Activated T-cell treated with anti-CD3 and anti-CD28 coated beads, Interleukin-2, amount 50 U/mL, for 24 hours (primary cell): ENCODE measurements at regions not wholly inside any gene's neighbourhood (a gene's known extent, or its start where the extent isn't known, plus 50 kb on each side); places are given as distances from the start of the nearest gene placed in this dataset.

ENCODE experiments used
- DNase-seq: peaks from one replicate; pipeline ENCODE4 v3.0.0-alpha.2; 2020
- H3K27ac Mint-ChIP-seq: 2 replicates; pipeline ENCODE4 v1.8.0; 2020; ENCODE audit warnings: mild to moderate bottlenecking, mixed read lengths
- H3K27me3 Mint-ChIP-seq: 2 replicates; pipeline ENCODE4 v1.8.0; 2020; ENCODE audit warnings: mixed read lengths
- H3K36me3 Mint-ChIP-seq: 2 replicates; pipeline ENCODE4 v1.8.0; 2020; ENCODE audit warnings: low read depth, mixed read lengths
- H3K4me1 Mint-ChIP-seq: 2 replicates; pipeline ENCODE4 v1.8.0; 2020; ENCODE audit warnings: low read depth, mixed read lengths
- H3K4me3 Mint-ChIP-seq: 2 replicates; pipeline ENCODE4 v1.8.0; 2020; ENCODE audit warnings: mild to moderate bottlenecking, moderate library complexity, mixed read lengths
- H3K9me3 Mint-ChIP-seq: 2 replicates; pipeline ENCODE4 v1.8.0; 2020; ENCODE audit warnings: mixed read lengths

DNA sequence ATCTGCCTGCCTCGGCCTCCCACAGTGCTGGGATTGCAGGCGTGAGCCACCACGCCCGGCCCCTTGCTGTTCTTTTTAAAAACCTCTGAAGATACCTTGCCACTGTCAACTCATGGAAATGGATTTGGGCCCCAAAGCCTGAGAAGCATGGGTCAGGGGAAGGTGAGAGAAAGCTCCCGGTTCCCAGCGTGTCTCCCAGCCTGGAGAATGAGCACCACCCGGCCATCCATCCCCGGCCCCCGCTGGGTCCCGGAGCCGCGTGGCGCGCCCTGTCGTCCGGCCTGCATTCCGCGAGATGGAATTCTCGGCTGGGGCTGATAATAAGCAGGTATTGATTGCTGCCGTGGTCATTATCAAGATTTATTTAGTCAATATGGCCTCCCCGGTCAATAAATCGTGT is 126.5 kb upstream of the MYL2 start:
- no peak overlapping the region for H3K27ac Mint-ChIP-seq
- no peaks in the 10 kb centered on the region for H3K27me3 Mint-ChIP-seq
- H3K9me3 Mint-ChIP-seq, result no peaks in the 10 kb centered on the region
- H3K36me3 Mint-ChIP-seq, result no peaks in the 10 kb centered on the region
- DNase-seq, result no peak
- no peaks in the 10 kb centered on the region for H3K4me1 Mint-ChIP-seq
- no peak overlapping the region for H3K4me3 Mint-ChIP-seq

- no peak for DNase-seq
- no peaks in the 10 kb centered on the region for H3K4me1 Mint-ChIP-seq
- H3K27me3 Mint-ChIP-seq, result no peaks in the 10 kb centered on the region
- H3K36me3 Mint-ChIP-seq, result no peaks in the 10 kb centered on the region
- H3K27ac Mint-ChIP-seq, result no peak overlapping the region
- H3K4me3 Mint-ChIP-seq, result no peak overlapping the region
- no peaks in the 10 kb centered on the region for H3K9me3 Mint-ChIP-seq
Measured at GRCh38 chr12:111045941-111046340, 125.6 kb upstream of the MYL2 start.

- H3K4me1 Mint-ChIP-seq, result peaks cover 4% of the 10 kb centered on the region
- DNase-seq, result no peak
- no peaks in the 10 kb centered on the region for H3K9me3 Mint-ChIP-seq
- H3K36me3 Mint-ChIP-seq, result no peaks in the 10 kb centered on the region
- H3K27ac Mint-ChIP-seq, result no peak overlapping the region
- H3K4me3 Mint-ChIP-seq, result no peak overlapping the region
- peaks cover 30% of the 10 kb centered on the region for H3K27me3 Mint-ChIP-seq
Measured at GRCh38 chr12:111041091-111041490, 120.7 kb upstream of the MYL2 start.

DNA sequence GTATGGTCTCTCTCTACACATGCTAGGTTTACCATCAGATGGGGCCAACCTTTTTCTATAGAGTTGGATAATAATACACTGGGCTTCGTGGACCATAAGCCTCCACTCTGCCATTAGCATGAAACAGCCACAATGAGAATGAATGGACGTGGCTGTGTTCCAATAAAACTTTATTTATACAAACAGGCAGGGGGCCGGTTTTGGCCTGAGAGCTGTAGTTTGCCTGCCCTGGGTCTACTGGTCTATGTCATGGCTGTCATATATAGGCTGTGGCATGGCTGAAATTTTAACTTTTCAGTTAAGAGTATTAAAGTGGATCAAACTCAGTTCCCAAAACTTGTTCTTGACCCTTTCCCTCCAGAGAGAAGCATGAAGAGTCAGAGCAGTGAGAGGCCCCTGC is 120.3 kb upstream of the MYL2 start:
- Mint-ChIP-seq H3K4me3 (no peak overlapping the region), H3K27me3 (peaks cover 34% of the 10 kb centered on the region)

GRCh38 chr12:111038941-111039340 is 118.6 kb upstream of the MYL2 start:
- Mint-ChIP-seq H3K36me3 (no peaks in the 10 kb centered on the region), H3K4me3 (no peak overlapping the region), H3K4me1 (peaks cover 18% of the 10 kb centered on the region), H3K27ac (no peak overlapping the region), H3K9me3 (no peaks in the 10 kb centered on the region), H3K27me3 (peaks cover 43% of the 10 kb centered on the region)
- no peak for DNase-seq

More for the DNA sequence above, 120.3 kb upstream of the MYL2 start:
- Mint-ChIP-seq H3K36me3 (no peaks in the 10 kb centered on the region), H3K9me3 (no peaks in the 10 kb centered on the region), H3K27ac (no peak overlapping the region), H3K4me1 (peaks cover 8% of the 10 kb centered on the region)
- DNase-seq, result no peak

- H3K4me3 Mint-ChIP-seq, result no peak overlapping the region
- H3K27me3 Mint-ChIP-seq, result peaks cover 43% of the 10 kb centered on the region
Measured at GRCh38 chr12:111038077-111038476, 117.7 kb upstream of the MYL2 start.

DNA sequence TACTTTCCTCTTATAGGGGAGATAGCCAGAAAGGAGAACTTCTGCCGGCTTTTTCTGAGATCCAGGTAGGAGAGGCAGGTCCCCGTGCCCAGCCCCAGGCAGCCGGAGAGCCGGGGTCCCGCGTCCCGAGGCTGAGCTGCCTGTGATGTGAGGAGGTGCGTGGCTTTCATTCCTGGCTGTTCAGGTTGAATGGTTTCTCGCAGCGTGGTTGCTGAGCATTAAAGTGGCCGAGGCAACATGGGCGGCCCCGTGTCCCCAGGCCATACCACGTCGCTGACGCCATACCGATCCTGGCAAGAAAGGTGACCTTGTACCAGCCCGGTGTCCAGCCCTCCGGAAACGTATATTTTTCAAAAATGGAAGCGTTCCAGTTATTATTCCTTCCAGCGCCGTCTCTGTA is 116.7 kb upstream of the MYL2 start:
- DNase-seq, result no peak
- no peaks in the 10 kb centered on the region for H3K36me3 Mint-ChIP-seq
- no peaks in the 10 kb centered on the region for H3K9me3 Mint-ChIP-seq
- H3K27ac Mint-ChIP-seq, result no peak overlapping the region
- peaks cover 53% of the 10 kb centered on the region for H3K27me3 Mint-ChIP-seq
- H3K4me3 Mint-ChIP-seq, result no peak overlapping the region
- peaks cover 20% of the 10 kb centered on the region for H3K4me1 Mint-ChIP-seq

More at GRCh38 chr12:111038077-111038476, 117.7 kb upstream of the MYL2 start:
- H3K36me3 Mint-ChIP-seq, result no peaks in the 10 kb centered on the region
- peaks cover 18% of the 10 kb centered on the region for H3K4me1 Mint-ChIP-seq
- no peak for DNase-seq
- H3K27ac Mint-ChIP-seq, result no peak overlapping the region
- H3K9me3 Mint-ChIP-seq, result no peaks in the 10 kb centered on the region

DNA sequence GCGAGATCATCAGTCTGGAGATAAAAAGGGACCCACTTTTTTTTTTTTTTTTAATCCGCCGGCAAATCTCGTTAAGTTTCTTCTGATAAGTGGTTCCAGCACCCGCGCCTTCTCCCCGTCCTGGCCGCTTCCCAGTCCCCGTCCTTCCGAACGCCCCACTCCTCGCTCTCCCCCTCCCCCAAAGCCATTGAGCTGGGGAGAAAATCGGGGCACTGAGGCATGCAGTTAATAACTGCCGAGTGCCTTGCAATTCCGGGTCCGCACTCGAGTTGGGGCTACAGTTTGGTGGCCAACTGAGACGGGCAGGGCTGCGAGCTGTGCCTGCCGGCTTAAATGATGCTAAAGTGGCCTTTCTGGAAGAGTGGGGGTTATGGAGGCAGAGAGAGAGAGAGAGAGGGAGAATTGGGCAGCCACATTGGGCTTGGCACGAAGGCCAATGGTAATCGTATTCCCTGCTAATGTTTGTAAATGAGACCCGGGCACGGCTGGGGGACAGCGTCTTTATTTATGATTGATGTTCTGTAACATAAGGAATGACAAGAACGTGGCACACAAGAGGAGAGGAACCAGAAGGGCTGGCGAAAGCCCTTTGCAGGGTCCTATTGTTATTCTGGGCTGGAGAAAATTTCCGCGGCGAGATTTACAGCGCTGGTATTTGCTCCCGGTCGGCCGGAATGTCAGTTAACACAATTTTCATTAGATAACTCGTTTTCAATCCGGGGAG is 115.4 kb upstream of the MYL2 start:
- Mint-ChIP-seq H3K4me1 (peaks cover 20% of the 10 kb centered on the region), H3K27ac (no peak overlapping the region), H3K9me3 (no peaks in the 10 kb centered on the region), H3K27me3 (peaks cover 66% of the 10 kb centered on the region), H3K4me3 (peak overlapping the region; percentile 67), H3K36me3 (no peaks in the 10 kb centered on the region)
- no peak for DNase-seq

- Mint-ChIP-seq H3K4me3 (peak overlapping the region; percentile 67), H3K9me3 (no peaks in the 10 kb centered on the region), H3K27ac (no peak overlapping the region), H3K27me3 (peaks cover 73% of the 10 kb centered on the region), H3K36me3 (no peaks in the 10 kb centered on the region), H3K4me1 (peaks cover 20% of the 10 kb centered on the region)
- no peak for DNase-seq
Measured at GRCh38 chr12:111034886-111035577, 114.7 kb upstream of the MYL2 start.

- no peak within 1 kb of the TSS for H3K27ac Mint-ChIP-seq
- DNase-seq, result peak; percentile 48
- peaks cover 78% of the 10 kb centered on the region for H3K27me3 Mint-ChIP-seq
- no peaks in the 10 kb centered on the region for H3K9me3 Mint-ChIP-seq
- no peaks in the 10 kb centered on the region for H3K36me3 Mint-ChIP-seq
- H3K4me1 Mint-ChIP-seq, result peaks cover 20% of the 10 kb centered on the region
- peak within 1 kb of the TSS; percentile 67 for H3K4me3 Mint-ChIP-seq
Measured at GRCh38 chr12:111034083-111034885, 113.9 kb upstream of the MYL2 start, which contains the start of gene CUX2. CUX2 (plus strand) TSS chr12:111034165.

DNA sequence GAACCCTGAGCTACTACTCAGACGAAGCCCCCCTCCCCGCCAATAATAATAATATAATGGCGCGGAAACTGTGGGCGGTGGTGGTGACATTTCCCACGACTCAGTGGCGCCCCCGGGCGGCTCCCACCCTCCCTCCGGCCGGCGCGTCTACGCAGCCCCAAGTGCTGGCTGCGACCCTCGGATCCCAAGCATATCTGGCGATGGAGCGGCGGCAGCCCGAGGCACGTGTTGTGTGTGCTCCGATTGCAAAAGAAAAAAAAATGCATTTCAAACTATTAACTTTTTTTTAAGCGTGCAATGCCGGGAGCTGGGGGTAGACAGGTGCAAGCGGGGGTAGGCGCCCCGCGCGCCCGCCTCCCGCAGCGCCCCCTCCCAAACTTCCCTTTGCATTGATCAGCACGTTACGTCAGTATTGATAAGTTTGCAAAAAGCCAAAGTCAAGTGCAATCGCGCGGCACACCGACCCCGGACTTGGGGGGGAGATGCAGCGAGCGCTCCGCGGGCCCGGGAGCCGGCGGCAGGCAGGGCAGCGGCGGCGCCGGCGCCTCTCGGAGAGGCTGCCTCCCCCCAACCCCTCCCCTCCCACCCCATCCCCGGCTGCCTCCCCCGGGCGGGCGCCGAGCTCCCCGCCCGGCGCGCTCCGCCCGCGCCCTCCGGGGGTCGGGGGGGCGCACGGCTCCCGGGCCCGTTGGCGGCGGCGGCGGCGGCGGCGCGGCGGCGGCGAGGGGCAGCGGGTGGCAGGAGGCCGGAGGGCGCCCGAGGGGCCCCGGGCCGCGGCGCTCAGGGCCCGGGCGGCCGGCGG is 113.1 kb upstream of the MYL2 start:
- Mint-ChIP-seq H3K9me3 (no peaks in the 10 kb centered on the region), H3K27me3 (peaks cover 71% of the 10 kb centered on the region), H3K27ac (no peak overlapping the region), H3K36me3 (no peaks in the 10 kb centered on the region), H3K4me3 (peak overlapping the region; percentile 64), H3K4me1 (peaks cover 20% of the 10 kb centered on the region)
- peak; percentile 38 for DNase-seq

DNA sequence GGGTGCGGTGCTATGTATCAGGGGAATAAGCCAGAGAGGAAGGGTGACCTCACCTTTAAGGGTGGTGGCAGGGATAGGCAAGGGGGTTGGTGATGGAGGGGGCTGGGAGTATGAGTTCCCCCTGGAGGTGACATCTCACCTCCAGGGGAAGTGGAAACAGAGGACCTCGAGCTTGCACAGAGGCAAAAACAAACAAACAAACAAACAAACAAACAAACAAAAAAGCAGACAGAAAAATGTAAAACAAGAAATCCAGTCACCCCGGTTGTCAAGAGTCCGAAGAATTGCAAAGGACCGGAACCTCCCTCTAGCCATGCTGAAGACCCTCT is 112.2 kb upstream of the MYL2 start:
- DNase-seq, result no peak
- no peaks in the 10 kb centered on the region for H3K36me3 Mint-ChIP-seq
- no peaks in the 10 kb centered on the region for H3K9me3 Mint-ChIP-seq
- H3K4me1 Mint-ChIP-seq, result peaks cover 20% of the 10 kb centered on the region
- no peak overlapping the region for H3K27ac Mint-ChIP-seq
- H3K4me3 Mint-ChIP-seq, result peak overlapping the region; percentile 54
- peaks cover 63% of the 10 kb centered on the region for H3K27me3 Mint-ChIP-seq

- no peaks in the 10 kb centered on the region for H3K36me3 Mint-ChIP-seq
- H3K27me3 Mint-ChIP-seq, result peaks cover 58% of the 10 kb centered on the region
- peaks cover 20% of the 10 kb centered on the region for H3K4me1 Mint-ChIP-seq
- no peak overlapping the region for H3K27ac Mint-ChIP-seq
- no peaks in the 10 kb centered on the region for H3K9me3 Mint-ChIP-seq
- no peak for DNase-seq
- peak overlapping the region; percentile 54 for H3K4me3 Mint-ChIP-seq
Measured at GRCh38 chr12:111031916-111032590, 111.7 kb upstream of the MYL2 start.

DNA sequence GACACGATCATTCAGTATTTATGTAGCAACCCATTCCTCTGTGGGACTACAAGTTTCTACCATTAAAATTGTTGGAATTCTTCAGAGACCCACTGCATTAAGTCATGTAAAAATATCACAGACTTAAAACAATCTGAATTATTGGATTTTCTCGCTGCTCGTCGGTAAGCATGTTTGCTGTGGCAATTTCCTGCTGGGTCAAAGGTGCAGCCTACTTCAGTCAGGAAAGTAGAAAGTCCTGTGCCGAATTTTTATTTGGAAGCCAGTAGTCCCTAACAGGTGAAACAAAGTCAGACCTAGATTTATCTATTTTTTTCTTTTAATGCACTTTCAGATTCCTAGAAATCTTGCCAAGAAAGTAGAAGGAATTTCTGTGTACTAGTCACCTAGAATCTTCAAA is 110.4 kb upstream of the MYL2 start:
- Mint-ChIP-seq H3K36me3 (no peaks in the 10 kb centered on the region), H3K4me3 (no peak overlapping the region), H3K27me3 (peaks cover 47% of the 10 kb centered on the region), H3K27ac (no peak overlapping the region), H3K4me1 (peaks cover 12% of the 10 kb centered on the region), H3K9me3 (no peaks in the 10 kb centered on the region)
- no peak for DNase-seq
